ENCODE measurements at regions not wholly inside any gene's neighbourhood (a gene's known extent, or its start where the extent isn't known, plus 50 kb on each side); places are given as distances from the start of the nearest gene placed in this dataset.

DNA sequence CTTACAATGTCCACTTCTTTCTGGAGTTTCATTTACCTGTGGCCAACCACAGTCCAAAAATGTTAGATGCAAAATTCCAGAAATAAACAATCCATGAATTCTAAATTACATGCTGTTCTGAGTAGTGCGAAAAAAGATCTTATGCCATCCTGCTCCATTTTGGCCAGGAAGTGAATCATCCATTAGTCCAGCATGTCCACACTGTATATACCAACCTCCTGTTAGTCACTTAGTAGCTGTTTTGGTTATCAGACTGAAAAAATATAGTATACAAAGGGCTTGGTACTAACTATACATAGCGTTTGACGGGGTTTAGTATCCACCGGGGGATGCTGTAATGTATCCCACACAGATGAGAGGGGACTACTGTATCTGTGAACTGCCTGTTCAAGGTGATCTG is 618.0 kb upstream of the ARGLU1 start:
- TF ChIP-seq, protein P1, sequence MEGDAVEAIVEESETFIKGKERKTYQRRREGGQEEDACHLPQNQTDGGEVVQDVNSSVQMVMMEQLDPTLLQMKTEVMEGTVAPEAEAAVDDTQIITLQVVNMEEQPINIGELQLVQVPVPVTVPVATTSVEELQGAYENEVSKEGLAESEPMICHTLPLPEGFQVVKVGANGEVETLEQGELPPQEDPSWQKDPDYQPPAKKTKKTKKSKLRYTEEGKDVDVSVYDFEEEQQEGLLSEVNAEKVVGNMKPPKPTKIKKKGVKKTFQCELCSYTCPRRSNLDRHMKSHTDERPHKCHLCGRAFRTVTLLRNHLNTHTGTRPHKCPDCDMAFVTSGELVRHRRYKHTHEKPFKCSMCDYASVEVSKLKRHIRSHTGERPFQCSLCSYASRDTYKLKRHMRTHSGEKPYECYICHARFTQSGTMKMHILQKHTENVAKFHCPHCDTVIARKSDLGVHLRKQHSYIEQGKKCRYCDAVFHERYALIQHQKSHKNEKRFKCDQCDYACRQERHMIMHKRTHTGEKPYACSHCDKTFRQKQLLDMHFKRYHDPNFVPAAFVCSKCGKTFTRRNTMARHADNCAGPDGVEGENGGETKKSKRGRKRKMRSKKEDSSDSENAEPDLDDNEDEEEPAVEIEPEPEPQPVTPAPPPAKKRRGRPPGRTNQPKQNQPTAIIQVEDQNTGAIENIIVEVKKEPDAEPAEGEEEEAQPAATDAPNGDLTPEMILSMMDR (IDR thresholded peaks at IDR 0.05; ENCODE audit: low read depth, low read length), result no peak
- TF ChIP-seq POLR2A (IDR thresholded peaks at IDR 0.05; ENCODE audit: extremely low read depth, insufficient read length) (no peak), MYC (IDR thresholded peaks at IDR 0.05; ENCODE audit: low read depth, low read length) (no peak)
- TF ChIP-seq, protein P2, sequence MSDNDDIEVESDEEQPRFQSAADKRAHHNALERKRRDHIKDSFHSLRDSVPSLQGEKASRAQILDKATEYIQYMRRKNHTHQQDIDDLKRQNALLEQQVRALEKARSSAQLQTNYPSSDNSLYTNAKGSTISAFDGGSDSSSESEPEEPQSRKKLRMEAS (IDR thresholded peaks at IDR 0.05; ENCODE audit: low read depth, low read length), result no peak

Data from NB4 (cell line).